Daoy (cell line): ENCODE measurements at regions not wholly inside any gene's neighbourhood (a gene's known extent, or its start where the extent isn't known, plus 50 kb on each side); places are given as distances from the start of the nearest gene placed in this dataset.
"Not testable (repeated sequence)": the region's sequence is repeated elsewhere in the genome, so short reads cannot be mapped to it uniquely, and the experiment has no call there.

Experiments used
- DNase-seq: peaks from one replicate; pipeline ENCODE4 v3.0.0-alpha.2; 2015; ENCODE audit warnings: low read depth

DNA sequence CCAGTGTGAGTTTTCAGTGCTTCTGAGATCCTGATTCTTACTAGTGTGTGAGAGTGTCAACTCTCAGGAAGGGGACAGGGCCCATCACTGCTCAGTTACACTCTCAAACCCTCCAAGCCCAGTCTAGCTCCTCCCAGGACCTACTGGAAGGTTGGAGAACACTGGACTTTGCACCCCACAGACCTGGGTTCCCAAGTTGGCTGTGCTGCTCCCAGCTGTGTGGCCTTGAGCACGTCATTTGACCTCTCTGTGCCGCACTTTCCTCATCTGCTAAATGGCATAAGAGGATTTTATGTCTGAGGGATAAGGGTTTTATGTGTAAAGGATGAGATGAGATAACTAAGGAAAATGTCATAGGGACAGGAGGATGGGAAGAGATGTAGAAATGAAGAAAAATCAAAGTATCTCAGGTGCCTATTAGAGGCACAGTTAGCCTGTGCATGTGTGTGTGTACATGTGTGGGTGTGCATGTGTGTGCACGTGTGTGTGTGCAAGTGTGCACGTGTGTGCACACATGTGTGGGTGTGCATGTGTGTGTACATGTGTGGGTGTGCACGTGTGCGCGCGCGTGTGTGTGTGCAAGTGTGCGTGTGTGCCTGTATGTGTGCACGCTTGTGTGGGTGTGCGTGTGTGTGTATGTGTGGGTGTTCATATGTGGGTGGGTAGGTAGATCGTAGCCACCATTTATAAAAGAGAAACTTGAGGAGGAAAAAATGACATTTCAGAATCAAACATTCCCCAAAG, 108.0 kb upstream of the GRK3 start:
- not testable (repeated sequence) for DNase-seq

GRCh38 chr22:25458631-25459030, 105.8 kb upstream of the GRK3 start:
- not testable (repeated sequence) for DNase-seq

GRCh38 chr22:25460682-25461081, 103.8 kb upstream of the GRK3 start:
- DNase-seq, result not testable (repeated sequence)

- no peak for DNase-seq
Observed at GRCh38 chr22:25461301-25461700, 103.2 kb upstream of the GRK3 start.

DNA sequence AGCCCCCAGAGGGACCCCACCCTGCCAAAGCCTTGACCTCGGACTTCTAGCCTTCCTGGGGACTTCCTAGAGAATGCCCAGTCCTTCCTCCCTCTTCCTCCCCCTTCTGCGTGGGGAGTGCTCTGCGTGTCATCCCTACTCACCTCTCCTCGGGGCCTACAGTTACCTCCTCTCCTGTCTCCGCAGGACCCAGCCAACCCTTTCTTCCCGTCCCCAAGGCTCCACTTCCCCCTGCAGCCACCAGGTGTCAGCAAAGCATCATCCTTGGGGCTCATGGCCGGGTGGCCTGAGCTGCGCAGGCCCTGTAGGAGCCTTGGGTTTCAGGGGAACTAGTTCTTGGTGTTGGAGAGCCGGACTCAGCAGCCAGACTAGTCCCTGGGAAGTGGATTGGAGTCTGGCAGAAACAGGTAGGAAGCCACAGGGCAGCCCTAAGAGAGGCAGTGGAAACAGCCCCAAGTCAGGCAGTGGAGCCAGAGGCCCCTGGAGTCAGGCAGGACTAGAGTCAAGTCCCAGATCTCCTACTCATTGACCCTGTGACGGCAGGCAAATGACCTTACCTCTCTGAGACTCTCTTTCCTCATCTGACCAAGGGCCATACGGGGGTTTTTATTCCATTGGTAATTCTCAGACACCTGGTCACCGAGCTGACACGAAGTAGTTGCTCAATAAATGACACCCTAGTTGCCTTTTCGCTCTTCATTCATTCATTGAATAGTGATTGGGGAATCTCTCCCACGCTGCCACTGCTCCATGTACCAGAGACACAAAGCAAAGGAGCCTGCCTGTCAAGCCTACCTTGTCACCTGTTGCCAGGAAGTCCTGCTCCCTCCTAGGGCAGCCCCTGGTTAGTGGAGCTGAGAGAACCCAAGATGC, 101.8 kb upstream of the GRK3 start:
- DNase-seq, result peak; percentile 75

DNA sequence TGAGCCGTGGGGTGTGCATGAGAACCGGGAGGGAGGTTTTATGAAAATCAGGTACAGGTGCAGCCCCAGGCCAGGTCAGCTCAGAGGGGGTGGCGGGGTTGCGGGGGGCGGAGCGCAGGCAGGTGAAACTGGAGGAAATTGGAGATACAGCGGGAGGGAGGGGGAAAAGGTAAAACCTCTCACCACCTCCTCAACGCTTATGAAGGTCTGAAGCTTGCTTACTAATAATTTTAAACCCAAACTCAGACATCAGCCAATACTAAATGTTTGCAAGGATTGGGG, 101.2 kb upstream of the GRK3 start:
- not testable (repeated sequence) for DNase-seq

DNA sequence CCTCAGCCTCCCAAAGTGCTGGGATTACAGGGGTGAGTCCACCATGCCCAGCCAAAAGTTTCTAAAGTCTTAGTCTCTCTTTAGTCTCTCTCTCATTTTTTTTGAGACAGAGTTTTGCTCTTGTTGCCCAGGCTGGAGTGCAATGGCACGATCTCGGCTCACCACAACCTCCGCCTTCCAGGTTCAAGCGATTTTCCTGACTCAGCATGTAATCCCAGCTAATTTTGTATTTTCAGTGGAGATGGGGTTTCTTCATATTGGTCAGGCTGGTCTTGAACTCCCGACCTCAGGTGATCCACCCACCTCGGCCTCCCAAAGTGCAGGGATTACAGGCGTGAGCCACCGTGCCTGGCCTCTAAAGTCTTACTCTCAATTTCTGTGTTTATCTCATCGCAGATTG, 100.1 kb upstream of the GRK3 start:
- DNase-seq, result not testable (repeated sequence)

GRCh38 chr22:25465949-25466348, 98.5 kb upstream of the GRK3 start:
- no peak for DNase-seq

DNA sequence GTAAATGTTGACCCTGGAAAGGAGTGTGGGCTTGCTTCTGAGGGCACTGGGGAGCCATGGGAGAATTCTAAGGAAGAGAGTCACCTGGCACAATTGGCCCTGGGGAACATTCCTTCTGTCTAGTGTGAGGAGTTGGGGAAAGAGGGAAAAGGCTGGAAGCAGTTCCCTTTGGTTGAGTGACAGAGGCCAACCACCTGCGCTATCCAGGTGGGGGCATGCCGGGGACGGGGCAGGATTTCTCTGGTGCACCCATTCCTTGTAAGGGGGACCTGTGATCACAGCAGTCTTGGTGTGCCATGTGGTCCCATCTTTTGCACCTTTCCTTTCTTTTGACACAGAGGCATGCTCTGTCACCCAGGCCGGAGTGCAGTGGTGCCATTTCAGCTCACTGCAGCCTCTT, 92.1 kb upstream of the GRK3 start:
- no peak for DNase-seq

GRCh38 chr22:25475257-25476022, 89.0 kb upstream of the GRK3 start:
- DNase-seq, result peak; percentile 71

DNA sequence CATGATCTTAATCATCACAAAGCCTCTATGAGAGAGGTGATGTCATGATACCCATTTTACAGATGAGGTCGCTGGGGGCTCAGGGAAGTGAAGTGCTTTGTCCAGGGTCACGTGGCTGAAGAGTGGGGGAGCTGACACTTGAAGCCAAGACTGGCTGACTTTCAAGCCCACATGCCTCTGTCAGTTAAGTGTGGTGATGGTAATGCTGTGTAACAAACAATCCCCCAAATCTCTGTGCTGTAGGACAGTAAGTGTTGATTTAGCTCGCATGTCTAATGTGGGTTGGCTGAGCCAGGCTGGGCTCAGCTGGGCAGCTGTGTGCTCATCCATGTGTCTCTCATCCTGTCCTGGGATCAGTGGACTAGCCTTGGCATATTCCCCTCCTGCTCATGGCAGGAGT, 87.1 kb upstream of the GRK3 start:
- no peak for DNase-seq

DNA sequence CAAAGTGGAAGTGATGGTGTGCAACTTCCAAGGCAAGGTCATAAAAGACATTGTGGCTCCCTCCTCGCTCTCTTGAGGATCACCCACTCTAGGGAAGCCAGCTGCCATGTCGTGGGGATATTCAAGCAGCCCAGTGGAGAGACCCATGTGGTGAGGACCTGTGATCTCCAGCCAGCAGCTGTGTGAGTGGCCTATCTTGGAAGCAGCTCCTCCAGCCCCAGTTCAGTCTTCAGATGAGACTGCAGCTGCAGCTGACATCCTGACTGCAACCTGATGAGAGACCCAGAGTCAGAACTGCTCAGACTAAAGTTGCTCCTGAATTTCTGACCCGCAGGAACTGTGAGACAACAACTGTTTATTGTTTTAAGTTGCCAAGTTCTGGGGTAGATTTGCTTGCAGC, 86.4 kb upstream of the GRK3 start:
- no peak for DNase-seq

GRCh38 chr22:25478528-25478927, 85.9 kb upstream of the GRK3 start:
- DNase-seq, result no peak

- DNase-seq, result not testable (repeated sequence)
Observed at GRCh38 chr22:25480868-25481267, 83.6 kb upstream of the GRK3 start.

DNA sequence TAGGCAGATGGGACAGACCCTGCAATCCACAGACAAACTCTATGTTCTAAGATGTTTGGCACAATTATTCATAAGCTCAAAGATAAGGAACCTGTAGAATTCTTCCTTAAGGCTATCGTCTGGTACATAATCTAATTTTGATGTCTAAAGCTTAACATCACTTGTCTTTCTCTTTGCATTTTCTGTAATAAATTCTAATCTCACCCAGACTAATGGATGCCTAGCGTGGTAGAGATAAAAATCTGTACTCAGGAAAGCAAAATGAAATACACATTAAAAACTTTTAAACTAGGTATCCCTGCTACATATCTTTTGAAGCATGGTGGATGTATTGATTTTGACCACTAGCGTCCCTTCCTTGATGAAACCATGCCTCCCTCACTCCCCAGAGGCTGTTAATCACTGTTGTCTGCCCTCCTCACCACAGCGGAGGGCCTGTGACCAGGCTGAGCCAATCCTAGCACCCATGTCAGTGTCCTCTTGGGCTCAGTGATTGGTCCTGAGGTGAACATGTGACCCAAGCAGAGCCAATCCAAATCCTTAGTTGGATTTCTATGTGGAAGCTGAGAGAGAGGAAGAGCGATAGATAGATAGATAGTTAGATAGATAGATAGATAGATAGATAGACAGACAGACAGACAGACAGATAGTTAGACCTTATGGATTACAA, 82.2 kb upstream of the GRK3 start:
- DNase-seq, result no peak

DNA sequence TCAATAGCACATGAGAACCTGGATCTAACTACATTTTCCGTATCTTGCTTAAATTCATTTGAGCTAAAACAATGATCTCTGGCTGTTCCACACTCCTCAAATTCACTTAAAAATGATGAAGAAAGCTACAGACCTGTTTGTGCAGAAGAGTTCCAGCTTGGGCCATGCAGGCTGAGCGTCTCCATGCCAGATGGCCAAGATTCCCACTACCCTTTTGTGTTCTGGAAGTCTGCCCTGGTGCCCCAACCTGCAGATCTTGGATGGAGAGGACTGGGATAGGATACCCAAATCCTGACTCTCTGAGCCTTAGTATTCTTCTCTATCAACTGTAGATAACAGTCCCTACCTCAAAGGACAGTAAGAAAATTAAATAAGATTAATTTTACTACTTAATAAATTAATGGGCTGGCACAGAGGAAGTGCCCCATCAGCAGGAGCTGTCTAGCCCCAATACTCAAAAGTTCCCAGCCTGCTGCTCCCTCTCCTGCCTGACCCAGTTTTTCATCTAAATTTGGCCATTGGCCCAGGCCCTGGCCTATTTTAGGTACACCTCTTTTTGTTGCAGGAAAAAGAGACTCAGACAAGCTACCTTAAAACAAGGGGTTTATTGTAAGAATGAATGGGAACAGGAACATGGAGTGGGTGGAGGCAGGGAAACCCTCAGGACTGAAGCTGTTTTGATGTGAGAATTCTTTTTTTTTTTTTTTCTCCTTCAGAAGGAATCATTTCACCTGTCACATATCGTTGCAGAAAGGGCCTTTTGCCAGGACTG, 81.4 kb upstream of the GRK3 start:
- no peak for DNase-seq

DNA sequence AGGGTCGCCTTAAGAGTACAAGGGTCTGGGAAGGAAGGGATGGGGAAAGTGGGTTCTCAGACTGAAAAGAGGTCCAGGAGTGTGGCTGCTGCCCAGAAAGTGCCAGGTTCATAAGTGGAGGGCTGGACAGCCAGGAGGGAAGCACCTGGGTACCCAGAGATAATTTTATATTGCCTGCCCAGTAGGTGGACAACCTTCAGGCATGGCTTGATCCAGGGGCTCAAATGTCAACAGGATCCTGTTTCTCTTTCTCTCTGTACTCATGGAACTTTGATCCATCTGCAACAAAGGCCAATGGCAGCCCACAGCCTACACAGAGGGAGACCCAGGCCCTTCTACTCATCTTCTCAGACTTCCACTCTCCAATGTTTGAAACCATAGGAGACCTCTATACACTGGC, 80.5 kb upstream of the GRK3 start:
- no peak for DNase-seq

DNA sequence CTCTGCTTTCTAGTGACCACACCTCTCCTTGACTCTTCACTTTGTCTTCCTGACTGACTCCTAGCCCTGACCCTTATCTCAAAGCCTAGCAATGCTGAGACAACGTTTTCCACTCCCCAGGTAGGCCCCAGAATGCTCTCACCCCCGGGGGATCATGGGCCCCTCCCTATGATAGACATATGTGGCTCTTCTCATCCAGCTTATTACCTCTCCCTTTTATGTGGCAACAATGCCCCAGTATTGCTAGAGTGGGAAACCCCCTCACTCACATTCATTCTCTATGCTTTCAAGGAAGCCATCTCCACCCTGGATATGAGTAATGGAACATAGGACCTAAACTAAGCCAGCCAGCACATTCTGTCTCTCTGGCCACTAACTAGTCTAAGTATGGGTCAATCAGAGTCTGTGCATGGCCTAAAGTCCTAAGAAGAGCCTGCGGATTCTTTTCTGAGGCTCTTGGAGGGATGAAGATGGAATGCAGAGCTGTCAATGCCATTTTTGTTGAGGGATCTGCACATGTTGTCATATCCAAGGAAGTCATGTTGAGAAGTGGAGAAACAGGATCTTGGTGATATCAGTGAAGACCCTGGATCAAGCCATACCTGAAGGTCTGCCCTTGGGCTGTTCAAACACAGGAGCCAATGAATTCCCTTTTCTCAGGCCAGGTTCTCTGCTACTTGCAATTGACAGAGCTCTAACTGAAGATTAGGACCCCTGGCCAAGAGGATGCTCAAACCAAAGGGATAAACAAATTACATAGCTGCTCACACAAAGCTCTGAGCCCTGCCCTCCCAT, 79.8 kb upstream of the GRK3 start:
- DNase-seq, result no peak

DNA sequence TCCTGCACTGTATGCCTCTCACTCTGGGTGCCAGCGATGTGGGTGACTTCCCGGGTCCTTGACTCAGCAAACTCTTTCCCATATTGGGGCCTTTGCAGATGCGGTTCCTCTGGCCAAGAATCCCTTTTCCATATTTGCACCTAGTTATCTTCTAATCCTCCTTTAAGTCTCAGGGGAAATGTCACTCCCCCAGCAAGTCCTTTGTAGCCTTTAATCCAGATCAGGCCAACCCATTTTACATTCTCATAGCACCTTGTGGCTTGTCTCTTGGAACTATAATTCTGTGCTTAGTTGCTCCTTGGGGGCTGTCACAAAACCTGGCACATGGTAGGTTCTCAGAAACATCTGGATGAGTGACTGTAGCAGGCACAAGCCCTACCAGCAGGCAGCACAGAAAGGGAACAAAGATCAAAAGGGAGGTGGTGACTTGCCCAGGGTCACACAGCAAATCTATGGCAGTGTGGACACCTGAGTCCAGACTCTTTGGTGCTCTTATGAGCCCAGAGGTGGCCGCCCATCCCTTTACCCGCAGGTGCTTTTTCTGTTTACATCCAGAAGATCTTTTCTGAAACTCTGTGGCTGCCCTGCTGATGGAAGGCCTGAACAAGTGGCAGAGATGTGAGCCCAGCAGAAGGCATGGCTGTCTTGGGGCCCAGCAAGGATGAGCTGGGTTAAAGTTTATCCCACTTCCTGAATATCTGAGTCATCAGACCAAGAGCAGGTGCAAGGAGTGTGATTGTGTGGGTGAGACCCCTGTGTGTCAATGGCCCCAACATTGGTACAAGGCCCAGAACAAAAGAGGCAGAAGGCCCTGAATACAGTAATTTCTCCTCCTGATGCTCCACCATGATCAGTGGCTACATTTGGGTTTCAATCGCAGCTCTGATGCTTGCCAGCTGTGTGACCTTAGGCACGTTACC, 78.6 kb upstream of the GRK3 start:
- peak; percentile 7 for DNase-seq
